HL-60 (cell line): ENCODE measurements at regions not wholly inside any gene's neighbourhood (a gene's known extent, or its start where the extent isn't known, plus 50 kb on each side); places are given as distances from the start of the nearest gene placed in this dataset.

Experiments used
- CTCF ChIP-seq: IDR thresholded peaks from one replicate; pipeline ENCODE4 v1.5.1; 2011; ENCODE audit warnings: low read length, control low read depth, inconsistent platforms; ENCODE audit not compliant: insufficient read depth
- POLR2AphosphoS5 ChIP-seq: IDR thresholded peaks from 2 replicates; pipeline ENCODE4 v1.6.1; 2012; ENCODE audit warnings: low read depth

- TF ChIP-seq CTCF: no peak
- no peak for TF ChIP-seq POLR2AphosphoS5
These were observed 114.1 kb upstream of the SORCS3 start for GRCh38 chr10:104527013-104527412.
